HFFc6 (cell line): ENCODE measurements at regions not wholly inside any gene's neighbourhood (a gene's known extent, or its start where the extent isn't known, plus 50 kb on each side); places are given as distances from the start of the nearest gene placed in this dataset.

Experiments
- DNase-seq: peaks from one replicate; pipeline ENCODE4 v3.0.0-alpha.2; 2018
- H3K27ac Mint-ChIP-seq: 2 replicates; pipeline ENCODE4 v1.8.0; 2020; ENCODE audit warnings: mild to moderate bottlenecking, mixed read lengths
- H3K27me3 Mint-ChIP-seq: 2 replicates; pipeline ENCODE4 v1.8.0; 2021; ENCODE audit warnings: mild to moderate bottlenecking, moderate library complexity, mixed read lengths; ENCODE audit not compliant: insufficient read depth
- H3K36me3 Mint-ChIP-seq: 2 replicates; pipeline ENCODE4 v1.8.0; 2021; ENCODE audit warnings: low read depth, mixed read lengths
- H3K4me1 Mint-ChIP-seq: 2 replicates; pipeline ENCODE4 v1.8.0; 2020; ENCODE audit warnings: low read depth, mixed read lengths
- H3K4me3 Mint-ChIP-seq: 2 replicates; pipeline ENCODE4 v1.8.0; 2020; ENCODE audit warnings: mild to moderate bottlenecking, moderate library complexity, mixed read lengths
- H3K9me3 Mint-ChIP-seq: 2 replicates; pipeline ENCODE4 v1.8.0; 2020; ENCODE audit warnings: mild to moderate bottlenecking, mixed read lengths
- TF ChIP-seq, protein P1 (sequence below): fragments of 200-600 bp; sonication (generic); IDR thresholded peaks from 2 replicates; pipeline ENCODE4 v1.5.0; 2021; ENCODE audit warnings: antibody characterized with exemption, mild to moderate bottlenecking

DNA sequence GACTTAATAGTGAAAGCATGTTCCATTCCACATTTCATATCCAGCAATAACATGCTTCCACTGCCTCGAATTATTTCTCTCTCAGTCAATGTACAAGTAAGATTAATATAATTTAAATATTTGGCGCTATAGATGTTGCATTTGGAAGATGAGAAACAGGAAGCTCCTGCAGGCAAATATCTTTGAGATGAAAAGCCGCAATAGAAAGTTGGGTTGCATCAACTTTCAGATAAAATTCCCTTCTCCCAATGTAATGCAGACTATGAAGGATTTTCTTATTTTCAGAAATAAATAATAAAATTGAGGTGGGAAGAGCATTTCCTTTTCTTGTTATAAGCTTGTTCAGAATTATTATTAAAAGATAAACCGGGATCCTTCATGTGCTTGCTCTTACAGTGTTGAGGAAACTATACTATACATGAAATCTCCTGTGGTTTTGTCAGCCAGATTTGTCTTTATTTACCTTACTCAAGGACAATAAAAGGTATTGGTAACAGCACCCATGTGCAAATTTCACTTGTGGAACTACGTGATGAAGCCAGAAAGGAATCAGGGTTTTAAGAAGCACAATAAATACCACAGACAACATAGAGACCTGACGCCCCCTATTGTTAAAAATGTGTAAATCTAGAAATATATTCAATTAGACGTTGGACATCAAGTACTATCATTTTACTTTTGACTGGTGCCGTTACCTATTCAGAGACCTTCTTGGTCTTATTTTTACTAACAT lies 307.0 kb downstream of the ARPP21 start:
- H3K27ac Mint-ChIP-seq = no peak overlapping the region
- no peak overlapping the region for H3K4me3 Mint-ChIP-seq
- no peak for DNase-seq

DNA sequence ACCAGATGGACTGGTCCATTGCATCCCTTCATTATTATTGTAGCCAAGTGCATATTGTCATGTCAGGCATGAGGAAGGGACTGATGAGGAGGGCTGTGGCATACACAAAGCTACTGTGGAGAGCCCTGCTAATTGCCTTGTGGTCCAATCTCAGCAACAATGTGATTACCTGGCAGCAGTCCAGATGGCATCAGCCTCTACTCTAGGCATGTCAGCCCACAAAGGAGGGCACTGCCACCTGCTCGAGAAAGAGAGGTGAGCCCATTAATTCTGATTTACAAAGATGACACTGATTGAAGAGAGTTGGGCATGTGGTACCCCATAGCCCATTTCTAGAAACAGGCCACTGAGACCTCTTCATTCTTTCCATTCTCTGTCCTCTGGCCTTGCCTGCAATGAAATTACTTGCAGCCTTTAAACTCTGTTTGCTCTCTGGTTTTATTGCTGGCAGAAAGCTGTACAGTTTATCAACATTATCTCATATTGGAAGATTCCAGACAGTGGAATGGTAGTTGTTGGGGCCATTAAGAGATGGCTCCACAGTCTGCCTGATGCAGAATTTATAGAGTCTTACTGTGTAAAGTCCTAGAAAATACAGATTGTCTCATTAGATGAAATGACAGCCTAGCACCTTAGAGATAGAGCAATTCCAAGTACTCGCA lies 307.7 kb downstream of the ARPP21 start:
- Mint-ChIP-seq H3K4me1 (peaks cover 20% of the 10 kb centered on the region; the same call in 1 of the 2 replicates), H3K9me3 (no peaks in the 10 kb centered on the region; the same call in 1 of the 2 replicates), H3K27ac (no peak overlapping the region), H3K36me3 (no peaks in the 10 kb centered on the region), H3K4me3 (no peak overlapping the region), H3K27me3 (no peaks in the 10 kb centered on the region)
- no peak for DNase-seq
- TF ChIP-seq, protein P1, sequence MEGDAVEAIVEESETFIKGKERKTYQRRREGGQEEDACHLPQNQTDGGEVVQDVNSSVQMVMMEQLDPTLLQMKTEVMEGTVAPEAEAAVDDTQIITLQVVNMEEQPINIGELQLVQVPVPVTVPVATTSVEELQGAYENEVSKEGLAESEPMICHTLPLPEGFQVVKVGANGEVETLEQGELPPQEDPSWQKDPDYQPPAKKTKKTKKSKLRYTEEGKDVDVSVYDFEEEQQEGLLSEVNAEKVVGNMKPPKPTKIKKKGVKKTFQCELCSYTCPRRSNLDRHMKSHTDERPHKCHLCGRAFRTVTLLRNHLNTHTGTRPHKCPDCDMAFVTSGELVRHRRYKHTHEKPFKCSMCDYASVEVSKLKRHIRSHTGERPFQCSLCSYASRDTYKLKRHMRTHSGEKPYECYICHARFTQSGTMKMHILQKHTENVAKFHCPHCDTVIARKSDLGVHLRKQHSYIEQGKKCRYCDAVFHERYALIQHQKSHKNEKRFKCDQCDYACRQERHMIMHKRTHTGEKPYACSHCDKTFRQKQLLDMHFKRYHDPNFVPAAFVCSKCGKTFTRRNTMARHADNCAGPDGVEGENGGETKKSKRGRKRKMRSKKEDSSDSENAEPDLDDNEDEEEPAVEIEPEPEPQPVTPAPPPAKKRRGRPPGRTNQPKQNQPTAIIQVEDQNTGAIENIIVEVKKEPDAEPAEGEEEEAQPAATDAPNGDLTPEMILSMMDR = peak; percentile 16; the same call in 1 of the 2 replicates

More for the DNA sequence above, 307.0 kb downstream of the ARPP21 start:
- Mint-ChIP-seq H3K9me3 (no peaks in the 10 kb centered on the region; the same call in 1 of the 2 replicates), H3K36me3 (no peaks in the 10 kb centered on the region), H3K27me3 (no peaks in the 10 kb centered on the region), H3K4me1 (peaks cover 20% of the 10 kb centered on the region; the same call in 1 of the 2 replicates)
- TF ChIP-seq, protein P1 = peak; percentile 72

DNA sequence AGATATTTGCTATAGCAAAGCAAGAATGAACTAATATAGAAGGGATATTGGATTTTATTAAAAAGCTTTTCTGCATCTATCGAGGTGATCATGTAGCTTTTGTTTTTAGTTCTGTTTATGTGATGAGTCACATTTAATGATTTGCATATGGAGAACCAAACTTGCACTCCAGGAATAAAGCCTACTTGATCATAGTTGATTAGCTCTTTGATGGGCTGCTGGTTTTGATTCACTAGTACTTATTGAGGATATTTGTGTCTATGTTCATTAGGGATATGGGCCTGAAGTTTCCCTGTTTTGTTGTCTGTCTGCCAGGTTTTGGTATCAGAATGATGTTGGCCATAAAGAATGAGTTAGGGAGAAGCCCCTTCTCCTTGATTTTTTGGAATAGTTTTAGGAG lies 310.7 kb downstream of the ARPP21 start:
- DNase-seq = no peak
- Mint-ChIP-seq H3K9me3 (no peaks in the 10 kb centered on the region; the same call in 1 of the 2 replicates), H3K4me1 (peaks cover 13% of the 10 kb centered on the region; the same call in 1 of the 2 replicates), H3K27me3 (no peaks in the 10 kb centered on the region), H3K4me3 (no peak overlapping the region), H3K36me3 (no peaks in the 10 kb centered on the region), H3K27ac (no peak overlapping the region)
- TF ChIP-seq, protein P1 = no peak

DNA sequence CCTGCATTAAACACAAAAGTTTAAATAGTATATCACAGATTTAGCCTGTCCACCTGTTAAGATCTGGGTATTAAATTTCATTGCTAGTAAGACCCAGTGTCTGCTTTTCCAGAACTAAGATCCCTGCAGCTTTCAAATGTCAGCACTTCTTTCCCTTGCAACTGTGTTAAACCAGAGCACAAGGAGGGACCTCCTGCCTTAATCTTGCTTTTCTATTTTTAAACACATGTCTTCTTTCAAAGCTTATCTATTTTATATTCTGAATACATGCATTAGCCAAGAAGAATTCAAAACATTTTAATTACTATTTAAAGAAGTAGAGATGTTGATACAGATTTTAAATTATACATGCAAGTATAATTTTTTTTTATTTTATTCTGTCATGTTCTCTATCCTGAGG lies 315.1 kb downstream of the ARPP21 start:
- TF ChIP-seq, protein P1 = no peak
- H3K27ac Mint-ChIP-seq = no peak overlapping the region
- no peaks in the 10 kb centered on the region for H3K4me1 Mint-ChIP-seq
- H3K36me3 Mint-ChIP-seq = no peaks in the 10 kb centered on the region
- no peak for DNase-seq
- peaks cover 11% of the 10 kb centered on the region for H3K9me3 Mint-ChIP-seq
- H3K27me3 Mint-ChIP-seq = no peaks in the 10 kb centered on the region
- H3K4me3 Mint-ChIP-seq = no peak overlapping the region

DNA sequence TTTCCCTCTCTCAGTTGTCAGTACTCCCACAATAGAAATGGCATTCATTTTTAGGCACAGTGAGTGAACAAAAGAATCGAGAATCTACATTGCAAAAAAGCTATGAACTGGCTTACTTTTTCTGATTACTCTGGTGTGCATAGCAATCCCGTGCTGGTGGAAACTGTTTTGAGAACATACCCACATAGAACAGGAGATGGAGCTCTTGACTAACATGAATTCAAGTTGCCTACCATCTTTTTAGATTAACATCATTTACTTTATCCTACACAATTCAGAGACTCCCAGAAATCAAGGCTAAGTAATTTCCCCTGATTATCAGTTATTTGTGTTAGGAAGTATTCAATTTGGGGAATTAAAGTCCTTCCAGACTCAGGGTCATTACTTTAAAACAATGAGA lies 326.6 kb downstream of the ARPP21 start:
- no peaks in the 10 kb centered on the region for H3K27me3 Mint-ChIP-seq
- H3K36me3 Mint-ChIP-seq = no peaks in the 10 kb centered on the region
- no peak overlapping the region for H3K4me3 Mint-ChIP-seq
- no peaks in the 10 kb centered on the region for H3K4me1 Mint-ChIP-seq
- TF ChIP-seq, protein P1 = peak; percentile 62; the same call in 1 of the 2 replicates
- H3K9me3 Mint-ChIP-seq = no peaks in the 10 kb centered on the region; the same call in 1 of the 2 replicates
- H3K27ac Mint-ChIP-seq = no peak overlapping the region
- DNase-seq = peak; percentile 39
